ENCODE measurements at regions not wholly inside any gene's neighbourhood (a gene's known extent, or its start where the extent isn't known, plus 50 kb on each side); places are given as distances from the start of the nearest gene placed in this dataset.

- TF ChIP-seq CTCF (IDR thresholded peaks at IDR 0.05; ENCODE audit: control insufficient read depth, extremely low read depth, insufficient read depth): no peak
- no peak for DNase-seq (ENCODE audit: low read depth)
- H3K4me3 ChIP-seq (ENCODE audit: low read depth, low read length): no peak overlapping the region
These were observed 197.6 kb upstream of the FAM9B start for GRCh38 chrX:9231491-9231890.

- no peak for TF ChIP-seq CTCF (IDR thresholded peaks at IDR 0.05; ENCODE audit: control insufficient read depth, extremely low read depth, insufficient read depth)
- H3K4me3 ChIP-seq (ENCODE audit: low read depth, low read length): no peak overlapping the region
- DNase-seq (ENCODE audit: low read depth): no peak
These were observed 199.2 kb upstream of the FAM9B start for GRCh38 chrX:9233141-9233540.

GRCh38 chrX:9234315-9234714 is 200.4 kb upstream of the FAM9B start:
- TF ChIP-seq CTCF (IDR thresholded peaks at IDR 0.05; ENCODE audit: control insufficient read depth, extremely low read depth, insufficient read depth): no peak
- DNase-seq (ENCODE audit: low read depth): no peak
- H3K4me3 ChIP-seq (ENCODE audit: low read depth, low read length): no peak overlapping the region

GRCh38 chrX:9235722-9236121 is 201.8 kb upstream of the FAM9B start:
- no peak for DNase-seq (ENCODE audit: low read depth)
- no peak overlapping the region for H3K4me3 ChIP-seq (ENCODE audit: low read depth, low read length)
- no peak for TF ChIP-seq CTCF (IDR thresholded peaks at IDR 0.05; ENCODE audit: control insufficient read depth, extremely low read depth, insufficient read depth)

- no peak for DNase-seq (ENCODE audit: low read depth)
- TF ChIP-seq CTCF (IDR thresholded peaks at IDR 0.05; ENCODE audit: control insufficient read depth, extremely low read depth, insufficient read depth): no peak
These were observed 207.0 kb upstream of the FAM9B start for GRCh38 chrX:9240956-9241355.

GRCh38 chrX:9241427-9241826 is 207.5 kb upstream of the FAM9B start:
- no peak for TF ChIP-seq CTCF (IDR thresholded peaks at IDR 0.05; ENCODE audit: control insufficient read depth, extremely low read depth, insufficient read depth)
- no peak overlapping the region for H3K4me3 ChIP-seq (ENCODE audit: low read depth, low read length)

More at GRCh38 chrX:9240956-9241355, 207.0 kb upstream of the FAM9B start:
- H3K4me3 ChIP-seq (ENCODE audit: low read depth, low read length): no peak overlapping the region

GRCh38 chrX:9249051-9249846 is 215.3 kb upstream of the FAM9B start:
- no peak overlapping the region for H3K4me3 ChIP-seq (ENCODE audit: low read depth, low read length)
- TF ChIP-seq CTCF (IDR thresholded peaks at IDR 0.05; ENCODE audit: control insufficient read depth, extremely low read depth, insufficient read depth): no peak
- no peak for DNase-seq (ENCODE audit: low read depth)

More at GRCh38 chrX:9241427-9241826, 207.5 kb upstream of the FAM9B start:
- DNase-seq (ENCODE audit: low read depth): no peak

Data from LNCaP clone FGC (cell line).